Thyroid gland (tissue), 4 donors: ENCODE measurements at regions not wholly inside any gene's neighbourhood (a gene's known extent, or its start where the extent isn't known, plus 50 kb on each side); places are given as distances from the start of the nearest gene placed in this dataset.

Source experiments
- DNase-seq, 2 donors: peaks; one replicate each; pipeline ENCODE4 v3.0.0-alpha.2; 2019
- H3K27ac ChIP-seq, 3 donors: fragments of 200-600 bp; sonication (generic); 1 replicate in 2 of 3; 2 replicates in 1 of 3; pipeline ENCODE4 v1.5.1; 2016 to 2019; ENCODE audit warnings: mild to moderate bottlenecking in 1 of 3, moderate library complexity in 1 of 3
- H3K27me3 ChIP-seq: fragments of 200-600 bp; sonication (generic); one replicate; pipeline ENCODE4 v1.5.1; 2019
- H3K36me3 ChIP-seq, 2 donors: fragments of 200-600 bp; sonication (generic); one replicate each; pipeline ENCODE4 v1.5.1; 2016 to 2019
- H3K4me1 ChIP-seq, 2 donors: fragments of 200-600 bp; sonication (generic); one replicate each; pipeline ENCODE4 v1.5.1; 2017 to 2019
- H3K4me3 ChIP-seq, 3 donors: fragments of 200-600 bp; sonication (generic); replicated peaks in 1 of 3; 1 replicate in 2 of 3; 2 replicates in 1 of 3; pipeline ENCODE4 v1.5.1; 2016; ENCODE audit warnings: mild to moderate bottlenecking in 1 of 3
- H3K9me3 ChIP-seq: fragments of 200-600 bp; sonication (generic); one replicate; pipeline ENCODE4 v1.5.1; 2017
- CTCF ChIP-seq, 6 experiments: fragments of 200-600 bp in 3 of 6; fragments of 450-650 bp in 3 of 6; sonication (generic) in 3 of 6; IDR thresholded peaks; one replicate each; pipeline ENCODE4 v1.5.1; 2016 to 2019; ENCODE audit warnings: antibody characterized with exemption in 6 of 6, mild to moderate bottlenecking in 2 of 6, inconsistent platforms in 1 of 6, moderate library complexity in 1 of 6
- POLR2A ChIP-seq, 2 donors: fragments of 450-650 bp; IDR thresholded peaks; one replicate each; pipeline ENCODE4 v1.6.1; 2017; ENCODE audit warnings: antibody characterized with exemption in 2 of 2, mild to moderate bottlenecking in 2 of 2, moderate library complexity in 1 of 2
- WGBS, 2 donors: methylation state at CpG; one replicate each; pipeline ENCODE4 v1.1.5; 2017; 5-methylcytosine and 5-hydroxymethylcytosine counted together
- intact Hi-C: fragments of 100-400 bp; cut with DNase I; formaldehyde crosslinking; loops from one replicate; pipeline ENCODE4 v1.15.1; 2023

- 83 to 90% methylated on average over 8 of the region's 8 CpGs for WGBS, 2 donors
- no peak for TF ChIP-seq CTCF (IDR thresholded peaks at IDR 0.05)
- no peak for TF ChIP-seq POLR2A (IDR thresholded peaks at IDR 0.05)
Measured at GRCh38 chr2:239689410-239689809, 288.6 kb upstream of the HDAC4 start.

GRCh38 chr2:239688840-239689239 is 288.0 kb upstream of the HDAC4 start:
- H3K27me3 ChIP-seq = no peaks in the 10 kb centered on the region
- no peak overlapping the region for H3K4me3 ChIP-seq
- no peak overlapping the region for H3K27ac ChIP-seq
- H3K9me3 ChIP-seq = no peaks in the 10 kb centered on the region
- TF ChIP-seq CTCF (IDR thresholded peaks at IDR 0.05) (no peak), POLR2A (IDR thresholded peaks at IDR 0.05) (no peak)
- H3K36me3 ChIP-seq = no peaks in the 10 kb centered on the region
- WGBS, 2 donors = 75 to 81% methylated on average over 9 of the region's 9 CpGs
- no peak for DNase-seq
- intact Hi-C loops = no loop called here
- H3K4me1 ChIP-seq = no peaks in the 10 kb centered on the region

More at GRCh38 chr2:239689410-239689809, 288.6 kb upstream of the HDAC4 start:
- DNase-seq = no peak
- H3K27me3 ChIP-seq = no peaks in the 10 kb centered on the region
- H3K4me1 ChIP-seq = no peaks in the 10 kb centered on the region
- intact Hi-C loops = no loop called here
- no peaks in the 10 kb centered on the region for H3K9me3 ChIP-seq
- H3K4me3 ChIP-seq = no peak overlapping the region
- no peaks in the 10 kb centered on the region for H3K36me3 ChIP-seq
- no peak overlapping the region for H3K27ac ChIP-seq

GRCh38 chr2:239688122-239688681 is 287.4 kb upstream of the HDAC4 start:
- Histone ChIP-seq H3K27ac (no peak overlapping the region), H3K4me3 (no peak overlapping the region), H3K4me1 (no peaks in the 10 kb centered on the region), H3K27me3 (no peaks in the 10 kb centered on the region), H3K9me3 (no peaks in the 10 kb centered on the region), H3K36me3 (no peaks in the 10 kb centered on the region)
- WGBS, 2 donors = 26 to 40% methylated on average over 12 to 14 of the region's 14 CpGs
- intact Hi-C loops = no loop called here
- no peak for DNase-seq
- TF ChIP-seq POLR2A (IDR thresholded peaks at IDR 0.05) (no peak), CTCF (IDR thresholded peaks at IDR 0.05) (peak in 1 of 6 experiments; percentile 12)

- TF ChIP-seq POLR2A (IDR thresholded peaks at IDR 0.05) = no peak
- TF ChIP-seq CTCF (IDR thresholded peaks at IDR 0.05) = no peak
- H3K27ac ChIP-seq = no peak overlapping the region
- no peaks in the 10 kb centered on the region for H3K9me3 ChIP-seq
- H3K4me3 ChIP-seq = no peak overlapping the region
- no peak for DNase-seq
- H3K36me3 ChIP-seq = no peaks in the 10 kb centered on the region
- intact Hi-C loops = no loop called here
- 76 to 78% methylated on average over 5 of the region's 5 CpGs for WGBS, 2 donors
- no peaks in the 10 kb centered on the region for H3K27me3 ChIP-seq
- H3K4me1 ChIP-seq = no peaks in the 10 kb centered on the region
Measured at GRCh38 chr2:239687441-239687840, 286.6 kb upstream of the HDAC4 start.

GRCh38 chr2:239685965-239686364 is 285.1 kb upstream of the HDAC4 start:
- TF ChIP-seq POLR2A (IDR thresholded peaks at IDR 0.05) (no peak), CTCF (IDR thresholded peaks at IDR 0.05) (no peak)
- no peaks in the 10 kb centered on the region for H3K4me1 ChIP-seq
- H3K4me3 ChIP-seq = no peak overlapping the region
- no peaks in the 10 kb centered on the region for H3K36me3 ChIP-seq
- no peak for DNase-seq
- H3K9me3 ChIP-seq = no peaks in the 10 kb centered on the region
- no peaks in the 10 kb centered on the region for H3K27me3 ChIP-seq
- H3K27ac ChIP-seq = no peak overlapping the region
- WGBS, 2 donors = 74 to 76% methylated on average over 3 of the region's 3 CpGs
- intact Hi-C loops = no loop called here
